Mesodermal cell (in vitro differentiated cells): ENCODE measurements at regions not wholly inside any gene's neighbourhood (a gene's known extent, or its start where the extent isn't known, plus 50 kb on each side); places are given as distances from the start of the nearest gene placed in this dataset.

Experiments
- H3K27ac ChIP-seq: 2 replicates; pipeline ENCODE4 v1.7.0; 2013; ENCODE audit warnings: mild to moderate bottlenecking, low read depth, low read length, moderate library complexity; ENCODE audit not compliant: severe bottlenecking
- H3K36me3 ChIP-seq: 2 replicates; pipeline ENCODE4 v1.7.1; 2013; ENCODE audit warnings: mild to moderate bottlenecking, low read length, moderate library complexity; ENCODE audit not compliant: control insufficient read depth, insufficient read depth
- H3K4me1 ChIP-seq: one replicate; pipeline ENCODE4 v1.7.1; 2013; ENCODE audit warnings: mild to moderate bottlenecking, low read length; ENCODE audit not compliant: insufficient read depth, control insufficient read depth, poor library complexity, severe bottlenecking
- H3K4me3 ChIP-seq: 2 replicates; pipeline ENCODE4 v1.7.0; 2013; ENCODE audit warnings: low read length, control low read depth, mild to moderate bottlenecking; ENCODE audit not compliant: insufficient read depth, poor library complexity, severe bottlenecking; ENCODE audit errors: extremely low read depth
- H3K9me3 ChIP-seq: 2 replicates; pipeline ENCODE4 v1.7.1; 2013; ENCODE audit warnings: mild to moderate bottlenecking, low read length, moderate library complexity; ENCODE audit not compliant: control insufficient read depth
- WGBS, 2 experiments: methylation state at CpG; one replicate each; pipeline ENCODE4 v1.1.5; 2013; ENCODE audit warnings: missing lambda C conversion rate in 2 of 2; ENCODE audit not compliant: insufficient coverage in 2 of 2; 5-methylcytosine and 5-hydroxymethylcytosine counted together

- Histone ChIP-seq H3K9me3 (no peaks in the 10 kb centered on the region), H3K27ac (no peak overlapping the region), H3K36me3 (no peaks in the 10 kb centered on the region), H3K4me3 (no peak overlapping the region), H3K4me1 (peaks cover 7% of the 10 kb centered on the region)
- 84% methylated on average over 13 to 15 of the region's 18 CpGs for WGBS, 2 experiments
These were observed 155.7 kb downstream of the KIF26A start for GRCh38 chr14:104293851-104294627.

- Histone ChIP-seq H3K9me3 (no peaks in the 10 kb centered on the region), H3K27ac (no peak overlapping the region), H3K36me3 (no peaks in the 10 kb centered on the region), H3K4me3 (no peak overlapping the region), H3K4me1 (peaks cover 7% of the 10 kb centered on the region)
- WGBS, 2 experiments, result 88 to 90% methylated on average over 8 of the region's 11 CpGs
These were observed 156.2 kb downstream of the KIF26A start for GRCh38 chr14:104294628-104294982.

- Histone ChIP-seq H3K9me3 (no peaks in the 10 kb centered on the region), H3K4me3 (no peak overlapping the region), H3K36me3 (no peaks in the 10 kb centered on the region), H3K27ac (no peak overlapping the region), H3K4me1 (peaks cover 7% of the 10 kb centered on the region)
- WGBS, 2 experiments, result 89 to 91% methylated on average over 24 to 25 of the region's 25 CpGs
These were observed 156.7 kb downstream of the KIF26A start for GRCh38 chr14:104294983-104295680.

GRCh38 chr14:104295681-104296387 is 157.4 kb downstream of the KIF26A start:
- H3K9me3 ChIP-seq, result no peaks in the 10 kb centered on the region
- 86 to 88% methylated on average over 17 to 22 of the region's 24 CpGs for WGBS, 2 experiments
- peaks cover 7% of the 10 kb centered on the region for H3K4me1 ChIP-seq
- no peak overlapping the region for H3K27ac ChIP-seq
- H3K4me3 ChIP-seq, result no peak overlapping the region
- no peaks in the 10 kb centered on the region for H3K36me3 ChIP-seq

- no peak overlapping the region for H3K4me3 ChIP-seq
- WGBS, 2 experiments, result 93% methylated on average over 25 to 26 of the region's 26 CpGs
These were observed 158.3 kb downstream of the KIF26A start for GRCh38 chr14:104296388-104297312.

GRCh38 chr14:104297313-104297704 is 158.9 kb downstream of the KIF26A start:
- no peaks in the 10 kb centered on the region for H3K36me3 ChIP-seq
- no peaks in the 10 kb centered on the region for H3K9me3 ChIP-seq
- 82 to 90% methylated on average over 5 to 7 of the region's 7 CpGs for WGBS, 2 experiments
- no peaks in the 10 kb centered on the region for H3K4me1 ChIP-seq
- no peak overlapping the region for H3K4me3 ChIP-seq
- H3K27ac ChIP-seq, result no peak overlapping the region

More at GRCh38 chr14:104296388-104297312, 158.3 kb downstream of the KIF26A start:
- no peaks in the 10 kb centered on the region for H3K36me3 ChIP-seq
- peaks cover 2% of the 10 kb centered on the region for H3K4me1 ChIP-seq
- no peak overlapping the region for H3K27ac ChIP-seq
- H3K9me3 ChIP-seq, result no peaks in the 10 kb centered on the region

- no peaks in the 10 kb centered on the region for H3K36me3 ChIP-seq
- 82 to 86% methylated on average over 7 to 11 of the region's 11 CpGs for WGBS, 2 experiments
- no peak overlapping the region for H3K4me3 ChIP-seq
- H3K27ac ChIP-seq, result no peak overlapping the region
- H3K9me3 ChIP-seq, result no peaks in the 10 kb centered on the region
- H3K4me1 ChIP-seq, result no peaks in the 10 kb centered on the region
These were observed 159.5 kb downstream of the KIF26A start for GRCh38 chr14:104297721-104298401.

GRCh38 chr14:104298458-104298857 is 160.1 kb downstream of the KIF26A start:
- no peaks in the 10 kb centered on the region for H3K36me3 ChIP-seq
- H3K4me1 ChIP-seq, result no peaks in the 10 kb centered on the region
- no peak overlapping the region for H3K4me3 ChIP-seq
- WGBS, 2 experiments, result 78 to 97% methylated on average over 3 of the region's 3 CpGs
- H3K9me3 ChIP-seq, result no peaks in the 10 kb centered on the region
- H3K27ac ChIP-seq, result no peak overlapping the region

- Histone ChIP-seq H3K4me1 (no peaks in the 10 kb centered on the region), H3K27ac (no peak overlapping the region), H3K9me3 (no peaks in the 10 kb centered on the region), H3K4me3 (no peak overlapping the region), H3K36me3 (no peaks in the 10 kb centered on the region)
- WGBS, 2 experiments, result 83 to 85% methylated on average over 25 to 26 of the region's 28 CpGs
These were observed 161.8 kb downstream of the KIF26A start for GRCh38 chr14:104299993-104300761.
